H9 (cell line): ENCODE measurements at regions not wholly inside any gene's neighbourhood (a gene's known extent, or its start where the extent isn't known, plus 50 kb on each side); places are given as distances from the start of the nearest gene placed in this dataset.

Experiments
- DNase-seq: peaks from one replicate; pipeline ENCODE4 v3.0.0-alpha.2; 2017
- H2AFZ ChIP-seq: one replicate; pipeline ENCODE4 v1.6.1; 2013; ENCODE audit warnings: mild to moderate bottlenecking, low read length, control low read depth, moderate library complexity
- H2AK5ac ChIP-seq: 2 replicates; pipeline ENCODE4 v1.6.1; 2013; ENCODE audit warnings: low read length, control low read depth, mixed read lengths; ENCODE audit not compliant: insufficient read length
- H2BK120ac ChIP-seq: one replicate; pipeline ENCODE4 v1.6.1; 2013; ENCODE audit warnings: low read depth, mild to moderate bottlenecking, low read length, control low read depth, inconsistent platforms; ENCODE audit not compliant: poor library complexity, severe bottlenecking
- H2BK12ac ChIP-seq: 2 replicates; pipeline ENCODE4 v1.6.1; 2013; ENCODE audit warnings: low read length, control low read depth, mixed read lengths, low read depth; ENCODE audit not compliant: insufficient read length
- H2BK15ac ChIP-seq: 2 replicates; pipeline ENCODE4 v1.6.1; 2013; ENCODE audit warnings: low read depth, low read length, control low read depth
- H2BK20ac ChIP-seq: one replicate; pipeline ENCODE4 v1.6.1; 2013; ENCODE audit warnings: low read depth, mild to moderate bottlenecking, low read length, control low read depth, inconsistent platforms; ENCODE audit not compliant: poor library complexity, severe bottlenecking
- H2BK5ac ChIP-seq: 2 replicates; pipeline ENCODE4 v1.6.1; 2013; ENCODE audit warnings: low read length, control low read depth, mixed read lengths; ENCODE audit not compliant: insufficient read length
- H3K14ac ChIP-seq: 2 replicates; pipeline ENCODE4 v1.6.1; 2013; ENCODE audit warnings: low read length, control low read depth; ENCODE audit not compliant: insufficient read depth
- H3K18ac ChIP-seq: 2 replicates; pipeline ENCODE4 v1.6.1; 2013; ENCODE audit warnings: low read depth, mild to moderate bottlenecking, mixed read lengths, low read length, control low read depth; ENCODE audit not compliant: insufficient read length
- H3K23ac ChIP-seq: 2 replicates; pipeline ENCODE4 v1.6.1; 2013; ENCODE audit warnings: low read length, control low read depth, mixed read lengths, low read depth; ENCODE audit not compliant: insufficient read length
- H3K23me2 ChIP-seq: 2 replicates; pipeline ENCODE4 v1.6.1; 2013; ENCODE audit warnings: low read depth, mild to moderate bottlenecking, mixed read lengths, low read length, control low read depth; ENCODE audit not compliant: insufficient read length, poor library complexity, severe bottlenecking
- H3K27ac ChIP-seq: 2 replicates; pipeline ENCODE4 v1.5.1; 2013; ENCODE audit warnings: low read length, control low read depth, mixed read lengths, low read depth; ENCODE audit not compliant: insufficient read length
- H3K27me3 ChIP-seq: 2 replicates; pipeline ENCODE4 v1.6.1; 2013; ENCODE audit warnings: low read length, control low read depth, inconsistent platforms; ENCODE audit not compliant: insufficient read depth
- H3K4ac ChIP-seq: 2 replicates; pipeline ENCODE4 v1.6.1; 2013; ENCODE audit warnings: low read depth, mild to moderate bottlenecking, control low read depth, inconsistent platforms, low read length, moderate library complexity
- H3K4me1 ChIP-seq: 2 replicates; pipeline ENCODE4 v1.6.1; 2013; ENCODE audit warnings: low read length, control low read depth, inconsistent platforms; ENCODE audit not compliant: insufficient read depth
- H3K4me2 ChIP-seq: 2 replicates; pipeline ENCODE4 v1.6.1; 2013; ENCODE audit warnings: low read length, control low read depth, mixed read lengths; ENCODE audit not compliant: insufficient read length, insufficient read depth
- H3K56ac ChIP-seq: 2 replicates; pipeline ENCODE4 v1.6.1; 2013; ENCODE audit warnings: low read depth, mild to moderate bottlenecking, mixed read lengths, low read length, control low read depth; ENCODE audit not compliant: insufficient read length
- H3K79me1 ChIP-seq: 2 replicates; pipeline ENCODE4 v1.6.1; 2013; ENCODE audit warnings: low read depth, mild to moderate bottlenecking, moderate library complexity, low read length, control low read depth, inconsistent platforms; ENCODE audit not compliant: insufficient read depth, poor library complexity, severe bottlenecking
- H3K79me2 ChIP-seq: 2 replicates; pipeline ENCODE4 v1.6.1; 2013; ENCODE audit warnings: low read length, control low read depth, inconsistent platforms; ENCODE audit not compliant: insufficient read depth
- H3K9ac ChIP-seq: 2 replicates; pipeline ENCODE4 v1.6.1; 2013; ENCODE audit warnings: low read length, control low read depth, mixed read lengths; ENCODE audit not compliant: insufficient read length; ENCODE audit errors: extremely low read depth
- H3K9me3 ChIP-seq: one replicate; pipeline ENCODE4 v1.6.1; 2013; ENCODE audit warnings: low read depth, low read length, inconsistent platforms; ENCODE audit not compliant: control insufficient read depth
- H3T11ph ChIP-seq: one replicate; pipeline ENCODE4 v1.6.1; 2013; ENCODE audit warnings: mild to moderate bottlenecking, low read length, control low read depth, inconsistent platforms
- H4K20me1 ChIP-seq: one replicate; pipeline ENCODE4 v1.6.1; 2013; ENCODE audit not compliant: control insufficient read depth, insufficient read length, insufficient read depth
- H4K5ac ChIP-seq: 2 replicates; pipeline ENCODE4 v1.6.1; 2013; ENCODE audit warnings: low read depth, mild to moderate bottlenecking, mixed read lengths, low read length, control low read depth; ENCODE audit not compliant: insufficient read length
- H4K8ac ChIP-seq: replicated peaks from 2 replicates; pipeline ENCODE4 v1.6.1; 2013; ENCODE audit warnings: low read length, control low read depth, mixed read lengths, low read depth; ENCODE audit not compliant: insufficient read length
- H4K91ac ChIP-seq: 2 replicates; pipeline ENCODE4 v1.6.1; 2013; ENCODE audit warnings: low read depth, mild to moderate bottlenecking, moderate library complexity, mixed read lengths, low read length, control low read depth; ENCODE audit not compliant: insufficient read length
- H3K27ac Mint-ChIP-seq, 3 experiments: 2 replicates in 2 of 3; 3 replicates in 1 of 3; pipeline ENCODE4 v1.8.0; 2020 to 2021; ENCODE audit warnings: mixed read lengths in 3 of 3, mild to moderate bottlenecking in 1 of 3, moderate library complexity in 1 of 3
- H3K27me3 Mint-ChIP-seq: 2 replicates; pipeline ENCODE4 v1.8.0; 2021; ENCODE audit warnings: low read depth, mild to moderate bottlenecking, moderate library complexity, mixed read lengths
- H3K36me3 Mint-ChIP-seq, 3 experiments: 2 replicates in 2 of 3; 3 replicates in 1 of 3; pipeline ENCODE4 v1.8.0; 2020 to 2021; ENCODE audit warnings: low read depth in 3 of 3, mixed read lengths in 3 of 3; ENCODE audit not compliant: insufficient read depth in 1 of 3
- H3K4me1 Mint-ChIP-seq, 2 experiments: 2 replicates each; pipeline ENCODE4 v1.8.0; 2020; ENCODE audit warnings: mixed read lengths in 2 of 2
- H3K4me3 Mint-ChIP-seq, 2 experiments: 2 replicates in 1 of 2; 3 replicates in 1 of 2; pipeline ENCODE4 v1.8.0; 2020 to 2021; ENCODE audit warnings: mild to moderate bottlenecking in 2 of 2, mixed read lengths in 2 of 2, moderate library complexity in 1 of 2
- H3K9me3 Mint-ChIP-seq, 2 experiments: 2 replicates in 1 of 2; 3 replicates in 1 of 2; pipeline ENCODE4 v1.8.0; 2020; ENCODE audit warnings: mild to moderate bottlenecking in 2 of 2, mixed read lengths in 2 of 2, moderate library complexity in 1 of 2
- WGBS: extraction: QIAGEN DNeasy Blood & Tissue Kit; methylation state at CpG from one replicate; pipeline ENCODE4 v1.1.7; 2013; ENCODE audit warnings: missing lambda C conversion rate, low lambda C conversion rate, mixed read lengths; ENCODE audit not compliant: insufficient read length; ENCODE audit errors: extremely low coverage; 5-methylcytosine and 5-hydroxymethylcytosine counted together
- TF ChIP-seq, protein P1 (sequence below): fragments of 200-600 bp; sonication (generic); conservative IDR thresholded peaks from 3 replicates; pipeline ENCODE4 v1.8.0; 2021; ENCODE audit warnings: antibody characterized with exemption, mild to moderate bottlenecking

DNA sequence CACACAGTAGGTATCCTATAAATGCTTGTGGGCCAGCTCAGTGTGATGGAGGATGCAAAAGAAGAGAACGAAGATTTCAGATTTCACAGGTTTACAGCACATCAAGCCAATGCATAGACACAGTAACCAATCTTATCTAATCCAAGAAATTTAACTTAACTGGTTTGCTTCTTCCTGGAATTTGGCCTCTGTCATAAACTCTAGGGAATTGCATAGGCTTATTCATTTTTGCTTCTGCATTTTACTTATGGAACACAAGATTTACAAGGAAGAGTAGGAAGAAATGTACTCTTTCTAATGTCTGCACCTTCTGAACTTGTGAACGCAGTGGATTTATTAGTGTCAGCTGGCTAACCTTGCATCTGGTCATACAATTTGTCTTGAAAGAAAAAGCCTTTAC lies 389.4 kb upstream of the NPVF start:
- peaks cover 0 to 7% (median 0%) of the 10 kb centered on the region in 3 experiments; a peak in 1 of 7 replicates for H3K36me3 Mint-ChIP-seq
- no peak overlapping the region for H2BK5ac ChIP-seq
- no peak overlapping the region for H2AFZ ChIP-seq
- no peak overlapping the region for H3K4me2 ChIP-seq
- no peak overlapping the region for H2AK5ac ChIP-seq
- H3K18ac ChIP-seq, result no peak overlapping the region
- H3K27me3 Mint-ChIP-seq, result no peaks in the 10 kb centered on the region; the same call in 1 of the 2 replicates
- no peak overlapping the region for H3K27ac Mint-ChIP-seq
- H3K27ac ChIP-seq, result no peak overlapping the region
- H3K23me2 ChIP-seq, result no peaks in the 10 kb centered on the region
- no peak overlapping the region for H4K91ac ChIP-seq
- no peaks in the 10 kb centered on the region for H3K27me3 ChIP-seq
- peaks cover 0 to 3% of the 10 kb centered on the region in 2 experiments; a peak in 3 of 5 replicates for H3K9me3 Mint-ChIP-seq
- H2BK12ac ChIP-seq, result no peak overlapping the region
- H3K4me1 ChIP-seq, result no peaks in the 10 kb centered on the region
- H2BK15ac ChIP-seq, result no peak overlapping the region
- no peak overlapping the region for H3T11ph ChIP-seq
- TF ChIP-seq, protein P1, sequence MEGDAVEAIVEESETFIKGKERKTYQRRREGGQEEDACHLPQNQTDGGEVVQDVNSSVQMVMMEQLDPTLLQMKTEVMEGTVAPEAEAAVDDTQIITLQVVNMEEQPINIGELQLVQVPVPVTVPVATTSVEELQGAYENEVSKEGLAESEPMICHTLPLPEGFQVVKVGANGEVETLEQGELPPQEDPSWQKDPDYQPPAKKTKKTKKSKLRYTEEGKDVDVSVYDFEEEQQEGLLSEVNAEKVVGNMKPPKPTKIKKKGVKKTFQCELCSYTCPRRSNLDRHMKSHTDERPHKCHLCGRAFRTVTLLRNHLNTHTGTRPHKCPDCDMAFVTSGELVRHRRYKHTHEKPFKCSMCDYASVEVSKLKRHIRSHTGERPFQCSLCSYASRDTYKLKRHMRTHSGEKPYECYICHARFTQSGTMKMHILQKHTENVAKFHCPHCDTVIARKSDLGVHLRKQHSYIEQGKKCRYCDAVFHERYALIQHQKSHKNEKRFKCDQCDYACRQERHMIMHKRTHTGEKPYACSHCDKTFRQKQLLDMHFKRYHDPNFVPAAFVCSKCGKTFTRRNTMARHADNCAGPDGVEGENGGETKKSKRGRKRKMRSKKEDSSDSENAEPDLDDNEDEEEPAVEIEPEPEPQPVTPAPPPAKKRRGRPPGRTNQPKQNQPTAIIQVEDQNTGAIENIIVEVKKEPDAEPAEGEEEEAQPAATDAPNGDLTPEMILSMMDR, result no peak
- no peaks in the 10 kb centered on the region for H3K79me1 ChIP-seq
- H3K4me3 Mint-ChIP-seq, result no peak overlapping the region
- no peak for DNase-seq
- no peaks in the 10 kb centered on the region for H4K20me1 ChIP-seq
- no peak overlapping the region for H4K8ac ChIP-seq
- H3K56ac ChIP-seq, result no peak overlapping the region
- H2BK20ac ChIP-seq, result no peak overlapping the region
- H3K4me1 Mint-ChIP-seq, result 0 out of 4 replicates have a peak, but pooled peaks cover 0 to 2% of the 10 kb centered on the region in 2 experiments
- no peak overlapping the region for H3K9ac ChIP-seq
- WGBS, result no CpG with 5 or more reads among the region's 2 CpGs
- no peak overlapping the region for H4K5ac ChIP-seq
- H3K9me3 ChIP-seq, result no peaks in the 10 kb centered on the region
- H3K23ac ChIP-seq, result no peak overlapping the region
- H3K79me2 ChIP-seq, result no peaks in the 10 kb centered on the region
- no peak overlapping the region for H3K14ac ChIP-seq
- H3K4ac ChIP-seq, result no peak overlapping the region
- no peak overlapping the region for H2BK120ac ChIP-seq
